ENCODE measurements at regions not wholly inside any gene's neighbourhood (a gene's known extent, or its start where the extent isn't known, plus 50 kb on each side); places are given as distances from the start of the nearest gene placed in this dataset.
A peak's percentile ranks its signal among the peaks of the same experiment; 100 is the strongest.

- H4K20me1 ChIP-seq (ENCODE audit: insufficient read depth, low read length) = no peaks in the 10 kb centered on the region
- TF ChIP-seq, protein P1, sequence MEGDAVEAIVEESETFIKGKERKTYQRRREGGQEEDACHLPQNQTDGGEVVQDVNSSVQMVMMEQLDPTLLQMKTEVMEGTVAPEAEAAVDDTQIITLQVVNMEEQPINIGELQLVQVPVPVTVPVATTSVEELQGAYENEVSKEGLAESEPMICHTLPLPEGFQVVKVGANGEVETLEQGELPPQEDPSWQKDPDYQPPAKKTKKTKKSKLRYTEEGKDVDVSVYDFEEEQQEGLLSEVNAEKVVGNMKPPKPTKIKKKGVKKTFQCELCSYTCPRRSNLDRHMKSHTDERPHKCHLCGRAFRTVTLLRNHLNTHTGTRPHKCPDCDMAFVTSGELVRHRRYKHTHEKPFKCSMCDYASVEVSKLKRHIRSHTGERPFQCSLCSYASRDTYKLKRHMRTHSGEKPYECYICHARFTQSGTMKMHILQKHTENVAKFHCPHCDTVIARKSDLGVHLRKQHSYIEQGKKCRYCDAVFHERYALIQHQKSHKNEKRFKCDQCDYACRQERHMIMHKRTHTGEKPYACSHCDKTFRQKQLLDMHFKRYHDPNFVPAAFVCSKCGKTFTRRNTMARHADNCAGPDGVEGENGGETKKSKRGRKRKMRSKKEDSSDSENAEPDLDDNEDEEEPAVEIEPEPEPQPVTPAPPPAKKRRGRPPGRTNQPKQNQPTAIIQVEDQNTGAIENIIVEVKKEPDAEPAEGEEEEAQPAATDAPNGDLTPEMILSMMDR (IDR thresholded peaks at IDR 0.05; ENCODE audit: extremely low read depth, low read depth, low read length) = no peak
- H3K4me3 ChIP-seq (ENCODE audit: insufficient read depth, low read length) = no peak overlapping the region
- H3K79me2 ChIP-seq (ENCODE audit: insufficient read depth, low read length) = no peaks in the 10 kb centered on the region
- H3K36me3 ChIP-seq (ENCODE audit: insufficient read depth, low read length) = no peaks in the 10 kb centered on the region
- H3K27ac ChIP-seq (ENCODE audit: low read depth, low read length) = no peak overlapping the region
- H3K27me3 ChIP-seq (ENCODE audit: insufficient read depth, low read length) = peaks cover 23% of the 10 kb centered on the region
- H2AFZ ChIP-seq (ENCODE audit: low read length) = no peak overlapping the region
- no peak overlapping the region for H3K4me2 ChIP-seq (ENCODE audit: insufficient read depth, low read length)
- H3K4me1 ChIP-seq (ENCODE audit: insufficient read depth, low read length) = peaks cover 14% of the 10 kb centered on the region
- H3K9me3 ChIP-seq (ENCODE audit: low read depth, low read length) = no peaks in the 10 kb centered on the region
- DNase-seq (ENCODE audit: insufficient read length, low spot score, missing footprints) = no peak
Observed at GRCh38 chr6:41434803-41435481, 99.5 kb downstream of the NCR2 start.

GRCh38 chr6:41437604-41438003 lies 102.2 kb downstream of the NCR2 start:
- H4K20me1 ChIP-seq (ENCODE audit: insufficient read depth, low read length) = no peaks in the 10 kb centered on the region
- no peaks in the 10 kb centered on the region for H3K9me3 ChIP-seq (ENCODE audit: low read depth, low read length)
- no peaks in the 10 kb centered on the region for H3K79me2 ChIP-seq (ENCODE audit: insufficient read depth, low read length)
- no peak overlapping the region for H2AFZ ChIP-seq (ENCODE audit: low read length)
- no peak overlapping the region for H3K4me2 ChIP-seq (ENCODE audit: insufficient read depth, low read length)
- no peak overlapping the region for H3K4me3 ChIP-seq (ENCODE audit: insufficient read depth, low read length)
- peaks cover 40% of the 10 kb centered on the region for H3K27me3 ChIP-seq (ENCODE audit: insufficient read depth, low read length)
- no peaks in the 10 kb centered on the region for H3K4me1 ChIP-seq (ENCODE audit: insufficient read depth, low read length)
- no peak overlapping the region for H3K27ac ChIP-seq (ENCODE audit: low read depth, low read length)
- TF ChIP-seq, protein P1 (IDR thresholded peaks at IDR 0.05; ENCODE audit: extremely low read depth, low read depth, low read length) = no peak
- H3K36me3 ChIP-seq (ENCODE audit: insufficient read depth, low read length) = no peaks in the 10 kb centered on the region
- DNase-seq (ENCODE audit: insufficient read length, low spot score, missing footprints) = peak; percentile 26

DNA sequence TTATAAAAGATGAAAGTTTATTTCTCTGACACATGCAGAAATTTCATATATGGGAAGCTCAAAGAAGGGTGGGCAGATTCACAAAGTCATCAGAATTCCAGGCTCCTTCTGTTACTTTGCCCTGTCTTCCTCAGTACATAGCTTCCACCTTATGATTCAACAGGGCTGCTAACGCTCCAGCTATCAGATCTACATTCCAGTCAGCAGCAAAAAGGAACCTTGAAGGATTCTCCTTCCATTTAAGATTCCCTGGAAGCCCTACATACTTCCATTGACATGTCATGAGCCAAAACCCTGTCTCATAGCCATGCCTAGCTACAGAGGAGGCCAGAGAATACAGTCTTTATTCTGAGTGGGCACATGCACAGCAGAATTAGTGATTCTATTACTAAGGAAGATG lies 103.3 kb downstream of the NCR2 start:
- H3K4me3 ChIP-seq (ENCODE audit: insufficient read depth, low read length) = no peak overlapping the region
- TF ChIP-seq, protein P1 (IDR thresholded peaks at IDR 0.05; ENCODE audit: extremely low read depth, low read depth, low read length) = no peak
- H3K27ac ChIP-seq (ENCODE audit: low read depth, low read length) = no peak overlapping the region
- H3K4me2 ChIP-seq (ENCODE audit: insufficient read depth, low read length) = no peak overlapping the region
- peaks cover 4% of the 10 kb centered on the region for H3K4me1 ChIP-seq (ENCODE audit: insufficient read depth, low read length)
- peaks cover 47% of the 10 kb centered on the region for H3K27me3 ChIP-seq (ENCODE audit: insufficient read depth, low read length)
- H3K36me3 ChIP-seq (ENCODE audit: insufficient read depth, low read length) = no peaks in the 10 kb centered on the region
- no peaks in the 10 kb centered on the region for H3K9me3 ChIP-seq (ENCODE audit: low read depth, low read length)
- DNase-seq (ENCODE audit: insufficient read length, low spot score, missing footprints) = no peak
- no peaks in the 10 kb centered on the region for H4K20me1 ChIP-seq (ENCODE audit: insufficient read depth, low read length)
- H3K79me2 ChIP-seq (ENCODE audit: insufficient read depth, low read length) = no peaks in the 10 kb centered on the region
- no peak overlapping the region for H2AFZ ChIP-seq (ENCODE audit: low read length)

DNA sequence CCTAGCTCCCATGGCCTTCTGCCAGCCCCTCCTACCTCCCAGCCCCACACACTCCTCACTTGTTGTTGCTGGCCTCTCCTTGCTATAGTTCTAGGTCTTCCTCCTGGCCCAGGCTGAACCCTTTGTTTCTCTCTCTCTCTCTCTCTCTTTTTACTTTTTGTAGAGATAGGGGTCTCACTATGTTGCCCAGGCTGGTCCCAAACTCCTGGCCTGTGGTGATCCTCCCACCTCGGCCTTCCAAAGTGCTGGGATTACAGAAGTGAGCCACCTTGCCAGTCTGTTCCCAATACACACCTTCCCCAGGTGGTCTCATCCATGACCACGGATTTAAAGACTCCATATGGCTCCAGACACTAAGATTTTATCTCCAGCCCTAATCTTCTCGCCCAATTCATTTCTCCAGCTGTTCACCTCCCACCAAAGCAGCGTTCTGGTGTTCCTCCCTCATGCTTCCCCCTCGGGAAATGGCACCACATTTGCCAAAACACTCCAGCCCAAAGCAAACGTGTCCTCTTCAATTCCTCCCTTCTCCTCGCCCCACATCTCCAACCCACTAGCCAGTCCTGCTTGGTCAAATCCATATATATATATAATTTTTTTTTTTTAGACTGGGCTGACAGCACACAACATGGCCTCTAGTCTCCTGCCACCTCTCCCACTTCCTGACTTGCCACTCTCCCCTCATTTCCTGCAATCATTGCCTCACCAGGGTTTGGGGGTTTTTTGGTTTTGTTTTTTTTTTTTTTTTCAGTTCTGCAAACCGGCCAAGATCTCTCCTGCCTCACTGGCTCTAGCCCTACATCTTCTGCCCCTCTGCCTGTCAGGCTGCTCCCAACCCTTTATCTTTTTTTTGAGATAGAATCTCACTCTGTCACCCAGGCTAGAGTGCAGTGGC lies 104.4 kb downstream of the NCR2 start:
- no peaks in the 10 kb centered on the region for H3K36me3 ChIP-seq (ENCODE audit: insufficient read depth, low read length)
- H3K9me3 ChIP-seq (ENCODE audit: low read depth, low read length) = no peaks in the 10 kb centered on the region
- DNase-seq (ENCODE audit: insufficient read length, low spot score, missing footprints) = peak; percentile 54
- H4K20me1 ChIP-seq (ENCODE audit: insufficient read depth, low read length) = no peaks in the 10 kb centered on the region
- H3K79me2 ChIP-seq (ENCODE audit: insufficient read depth, low read length) = no peaks in the 10 kb centered on the region
- TF ChIP-seq, protein P1 (IDR thresholded peaks at IDR 0.05; ENCODE audit: extremely low read depth, low read depth, low read length) = no peak
- H3K4me2 ChIP-seq (ENCODE audit: insufficient read depth, low read length) = no peak overlapping the region
- no peak overlapping the region for H3K27ac ChIP-seq (ENCODE audit: low read depth, low read length)
- H3K27me3 ChIP-seq (ENCODE audit: insufficient read depth, low read length) = peaks cover 57% of the 10 kb centered on the region
- H3K4me1 ChIP-seq (ENCODE audit: insufficient read depth, low read length) = peaks cover 4% of the 10 kb centered on the region
- H2AFZ ChIP-seq (ENCODE audit: low read length) = no peak overlapping the region
- H3K4me3 ChIP-seq (ENCODE audit: insufficient read depth, low read length) = no peak overlapping the region

All from osteoblast (primary cell).